ENCODE measurements at regions not wholly inside any gene's neighbourhood (a gene's known extent, or its start where the extent isn't known, plus 50 kb on each side); places are given as distances from the start of the nearest gene placed in this dataset.
"Not testable (repeated sequence)": the region's sequence is repeated elsewhere in the genome, so short reads cannot be mapped to it uniquely, and the experiment has no call there.

GRCh38 chr4:104302731-104303130 is 192.0 kb downstream of the CXXC4 start:
- no peak for DNase-seq (ENCODE audit: extremely low read depth, insufficient read length)
- no peaks in the 10 kb centered on the region for H3K27me3 ChIP-seq (replicated peaks; ENCODE audit: control insufficient read depth, insufficient read depth, low read length)
- TF ChIP-seq, protein P1, sequence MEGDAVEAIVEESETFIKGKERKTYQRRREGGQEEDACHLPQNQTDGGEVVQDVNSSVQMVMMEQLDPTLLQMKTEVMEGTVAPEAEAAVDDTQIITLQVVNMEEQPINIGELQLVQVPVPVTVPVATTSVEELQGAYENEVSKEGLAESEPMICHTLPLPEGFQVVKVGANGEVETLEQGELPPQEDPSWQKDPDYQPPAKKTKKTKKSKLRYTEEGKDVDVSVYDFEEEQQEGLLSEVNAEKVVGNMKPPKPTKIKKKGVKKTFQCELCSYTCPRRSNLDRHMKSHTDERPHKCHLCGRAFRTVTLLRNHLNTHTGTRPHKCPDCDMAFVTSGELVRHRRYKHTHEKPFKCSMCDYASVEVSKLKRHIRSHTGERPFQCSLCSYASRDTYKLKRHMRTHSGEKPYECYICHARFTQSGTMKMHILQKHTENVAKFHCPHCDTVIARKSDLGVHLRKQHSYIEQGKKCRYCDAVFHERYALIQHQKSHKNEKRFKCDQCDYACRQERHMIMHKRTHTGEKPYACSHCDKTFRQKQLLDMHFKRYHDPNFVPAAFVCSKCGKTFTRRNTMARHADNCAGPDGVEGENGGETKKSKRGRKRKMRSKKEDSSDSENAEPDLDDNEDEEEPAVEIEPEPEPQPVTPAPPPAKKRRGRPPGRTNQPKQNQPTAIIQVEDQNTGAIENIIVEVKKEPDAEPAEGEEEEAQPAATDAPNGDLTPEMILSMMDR (IDR thresholded peaks at IDR 0.05; ENCODE audit: insufficient read depth, low read length, poor library complexity, severe bottlenecking), result no peak
- H3K4me3 ChIP-seq (replicated peaks; ENCODE audit: low read depth, low read length), result no peak overlapping the region
- no peaks in the 10 kb centered on the region for H3K36me3 ChIP-seq (ENCODE audit: control insufficient read depth, insufficient read depth, low read length)

DNA sequence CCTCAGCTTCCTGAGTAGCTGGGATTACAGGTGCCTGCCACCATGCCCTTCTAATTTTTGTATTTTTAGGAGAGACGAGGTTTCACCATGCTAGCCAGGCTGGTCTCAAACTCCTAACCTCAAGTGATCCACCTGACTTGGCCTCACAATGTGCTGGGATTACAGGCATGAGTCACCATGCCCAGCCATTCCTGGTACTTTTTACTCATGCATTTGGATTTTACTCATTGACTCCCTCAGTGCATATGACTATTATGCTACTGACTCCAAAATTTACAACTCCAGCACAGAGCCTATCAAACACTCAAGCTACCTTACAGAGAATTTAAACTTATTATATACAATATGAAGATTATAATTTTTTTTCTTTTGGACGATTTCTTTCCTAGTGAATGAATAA is 199.9 kb downstream of the CXXC4 start:
- TF ChIP-seq, protein P1 (IDR thresholded peaks at IDR 0.05; ENCODE audit: insufficient read depth, low read length, poor library complexity, severe bottlenecking), result no peak
- DNase-seq (ENCODE audit: extremely low read depth, insufficient read length), result no peak
- H3K4me3 ChIP-seq (replicated peaks; ENCODE audit: low read depth, low read length), result no peak overlapping the region
- no peaks in the 10 kb centered on the region for H3K27me3 ChIP-seq (replicated peaks; ENCODE audit: control insufficient read depth, insufficient read depth, low read length)
- no peaks in the 10 kb centered on the region for H3K36me3 ChIP-seq (ENCODE audit: control insufficient read depth, insufficient read depth, low read length)

DNA sequence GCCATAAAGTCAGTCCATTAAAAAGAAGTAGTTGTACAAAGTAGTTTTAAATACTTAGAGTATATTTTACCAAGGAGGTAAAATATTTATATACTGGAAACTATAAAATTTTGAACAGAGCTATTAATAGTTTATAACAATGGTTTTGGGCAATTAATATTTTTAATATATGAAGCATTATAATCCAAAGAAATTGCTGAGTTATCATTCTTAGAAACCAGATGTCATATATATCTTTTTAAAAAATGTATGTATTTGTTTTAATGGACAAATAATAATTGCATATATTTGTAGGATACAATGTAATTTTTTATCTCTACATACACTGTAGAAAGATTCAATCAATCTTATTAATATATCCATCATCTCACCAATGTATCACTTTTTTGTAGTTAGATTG is 207.8 kb downstream of the CXXC4 start:
- Histone ChIP-seq H3K4me3 (replicated peaks; ENCODE audit: low read depth, low read length) (no peak overlapping the region), H3K36me3 (ENCODE audit: control insufficient read depth, insufficient read depth, low read length) (no peaks in the 10 kb centered on the region), H3K27me3 (replicated peaks; ENCODE audit: control insufficient read depth, insufficient read depth, low read length) (no peaks in the 10 kb centered on the region)
- TF ChIP-seq, protein P1 (IDR thresholded peaks at IDR 0.05; ENCODE audit: insufficient read depth, low read length, poor library complexity, severe bottlenecking), result no peak
- DNase-seq (ENCODE audit: extremely low read depth, insufficient read length), result no peak

GRCh38 chr4:104283303-104283702 is 211.4 kb downstream of the CXXC4 start:
- TF ChIP-seq, protein P1 (IDR thresholded peaks at IDR 0.05; ENCODE audit: insufficient read depth, low read length, poor library complexity, severe bottlenecking), result no peak
- Histone ChIP-seq H3K36me3 (ENCODE audit: control insufficient read depth, insufficient read depth, low read length) (no peaks in the 10 kb centered on the region), H3K27me3 (replicated peaks; ENCODE audit: control insufficient read depth, insufficient read depth, low read length) (no peaks in the 10 kb centered on the region), H3K4me3 (replicated peaks; ENCODE audit: low read depth, low read length) (no peak overlapping the region)
- DNase-seq (ENCODE audit: extremely low read depth, insufficient read length), result no peak

DNA sequence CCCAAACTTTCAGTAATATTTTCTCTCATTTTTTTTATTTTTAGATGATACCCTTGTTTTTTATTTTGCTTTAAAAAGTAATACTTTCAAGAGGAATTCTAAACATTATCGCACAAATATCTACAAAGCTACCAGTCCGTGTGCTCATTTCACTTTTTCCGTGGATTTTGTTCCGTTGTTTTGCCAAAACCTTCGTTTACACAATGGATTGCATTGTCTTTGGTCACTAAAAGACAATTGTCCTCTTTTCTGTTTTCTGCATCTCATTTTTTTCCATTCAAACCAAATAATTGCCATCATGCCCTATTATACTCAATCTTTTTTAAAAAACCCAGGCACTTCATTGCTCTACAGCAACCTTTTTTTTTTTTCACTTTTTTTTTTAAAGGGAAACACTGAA is 214.9 kb downstream of the CXXC4 start:
- Histone ChIP-seq H3K36me3 (ENCODE audit: control insufficient read depth, insufficient read depth, low read length) (no peaks in the 10 kb centered on the region), H3K27me3 (replicated peaks; ENCODE audit: control insufficient read depth, insufficient read depth, low read length) (no peaks in the 10 kb centered on the region), H3K4me3 (replicated peaks; ENCODE audit: low read depth, low read length) (no peak overlapping the region)
- no peak for DNase-seq (ENCODE audit: extremely low read depth, insufficient read length)
- TF ChIP-seq, protein P1 (IDR thresholded peaks at IDR 0.05; ENCODE audit: insufficient read depth, low read length, poor library complexity, severe bottlenecking), result no peak

DNA sequence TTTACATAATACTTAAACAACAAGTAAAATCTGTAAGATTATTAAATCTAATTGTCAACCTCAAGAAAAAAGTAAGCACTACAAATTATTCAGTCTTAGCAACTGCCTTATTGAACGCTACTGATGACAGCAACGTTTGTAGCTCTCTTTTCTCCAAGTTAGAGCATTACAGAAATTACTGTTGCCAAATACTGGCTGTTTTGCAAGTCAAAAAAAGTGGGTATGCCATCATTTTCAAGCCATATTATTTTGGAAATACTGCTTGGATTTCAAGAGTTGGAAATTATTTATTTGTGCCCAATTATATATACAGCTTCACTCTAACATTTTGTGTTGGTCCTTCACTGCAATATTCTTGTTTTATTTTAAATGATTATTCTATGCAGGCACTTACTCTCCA is 221.7 kb downstream of the CXXC4 start:
- Histone ChIP-seq H3K36me3 (ENCODE audit: control insufficient read depth, insufficient read depth, low read length) (no peaks in the 10 kb centered on the region), H3K27me3 (replicated peaks; ENCODE audit: control insufficient read depth, insufficient read depth, low read length) (no peaks in the 10 kb centered on the region), H3K4me3 (replicated peaks; ENCODE audit: low read depth, low read length) (no peak overlapping the region)
- TF ChIP-seq, protein P1 (IDR thresholded peaks at IDR 0.05; ENCODE audit: insufficient read depth, low read length, poor library complexity, severe bottlenecking), result no peak
- no peak for DNase-seq (ENCODE audit: extremely low read depth, insufficient read length)

DNA sequence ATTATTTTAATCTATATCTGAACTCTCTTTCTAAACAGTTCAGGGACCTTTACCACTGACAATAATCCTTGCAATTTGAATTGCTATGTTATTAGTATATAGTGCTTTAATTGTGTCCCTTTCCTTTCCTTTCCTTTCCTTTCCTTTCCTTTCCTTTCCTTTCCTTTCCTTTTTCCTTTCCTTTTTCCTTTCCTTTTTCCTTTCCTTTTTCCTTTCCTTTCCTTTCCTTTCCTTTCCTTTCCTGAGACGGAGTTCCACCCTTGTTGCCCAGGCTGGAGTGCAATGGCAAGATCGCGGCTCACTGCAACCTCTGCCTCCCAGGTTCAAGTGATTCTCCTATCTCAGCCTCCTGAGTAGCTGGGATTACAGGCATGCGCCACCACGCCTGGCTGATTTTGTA is 225.1 kb downstream of the CXXC4 start:
- DNase-seq (ENCODE audit: extremely low read depth, insufficient read length); H3K36me3 ChIP-seq (ENCODE audit: control insufficient read depth, insufficient read depth, low read length); H3K27me3 ChIP-seq (replicated peaks; ENCODE audit: control insufficient read depth, insufficient read depth, low read length); H3K4me3 ChIP-seq (replicated peaks; ENCODE audit: low read depth, low read length): not testable (repeated sequence)

All from GM06990 (cell line).